ENCODE measurements at regions not wholly inside any gene's neighbourhood (a gene's known extent, or its start where the extent isn't known, plus 50 kb on each side); places are given as distances from the start of the nearest gene placed in this dataset.

DNA sequence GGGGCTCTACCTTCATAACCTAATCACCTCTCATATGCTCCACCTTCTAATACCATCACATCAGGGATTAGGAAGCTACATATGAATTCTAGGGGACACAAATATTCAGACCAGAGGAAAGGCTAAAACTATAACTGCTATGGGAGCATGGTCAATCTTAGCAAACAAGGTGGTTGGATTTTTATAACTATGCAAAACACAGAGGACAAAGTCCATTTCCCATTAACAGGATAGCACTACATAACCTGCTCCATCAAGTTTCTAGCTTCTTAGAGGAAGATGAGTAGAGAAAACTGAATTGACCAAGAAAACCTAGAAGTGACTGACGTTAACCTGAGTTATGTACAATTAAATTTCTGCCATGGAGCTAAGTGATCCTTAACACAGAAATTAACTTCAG is 398.6 kb downstream of the TBL1XR1 start:
- Histone ChIP-seq H3K4me3 (no peak overlapping the region), H3K27ac (no peak overlapping the region), H3K9me3 (no peaks in the 10 kb centered on the region), H3K27me3 (no peaks in the 10 kb centered on the region), H3K4me1 (no peaks in the 10 kb centered on the region), H3K36me3 (no peaks in the 10 kb centered on the region)
- DNase-seq, result no peak
- TF ChIP-seq, protein P1, sequence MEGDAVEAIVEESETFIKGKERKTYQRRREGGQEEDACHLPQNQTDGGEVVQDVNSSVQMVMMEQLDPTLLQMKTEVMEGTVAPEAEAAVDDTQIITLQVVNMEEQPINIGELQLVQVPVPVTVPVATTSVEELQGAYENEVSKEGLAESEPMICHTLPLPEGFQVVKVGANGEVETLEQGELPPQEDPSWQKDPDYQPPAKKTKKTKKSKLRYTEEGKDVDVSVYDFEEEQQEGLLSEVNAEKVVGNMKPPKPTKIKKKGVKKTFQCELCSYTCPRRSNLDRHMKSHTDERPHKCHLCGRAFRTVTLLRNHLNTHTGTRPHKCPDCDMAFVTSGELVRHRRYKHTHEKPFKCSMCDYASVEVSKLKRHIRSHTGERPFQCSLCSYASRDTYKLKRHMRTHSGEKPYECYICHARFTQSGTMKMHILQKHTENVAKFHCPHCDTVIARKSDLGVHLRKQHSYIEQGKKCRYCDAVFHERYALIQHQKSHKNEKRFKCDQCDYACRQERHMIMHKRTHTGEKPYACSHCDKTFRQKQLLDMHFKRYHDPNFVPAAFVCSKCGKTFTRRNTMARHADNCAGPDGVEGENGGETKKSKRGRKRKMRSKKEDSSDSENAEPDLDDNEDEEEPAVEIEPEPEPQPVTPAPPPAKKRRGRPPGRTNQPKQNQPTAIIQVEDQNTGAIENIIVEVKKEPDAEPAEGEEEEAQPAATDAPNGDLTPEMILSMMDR (IDR thresholded peaks at IDR 0.05), result no peak
- intact Hi-C loops (cut with DNase I; ENCODE audit: low total_unique reads), result no loop called here

DNA sequence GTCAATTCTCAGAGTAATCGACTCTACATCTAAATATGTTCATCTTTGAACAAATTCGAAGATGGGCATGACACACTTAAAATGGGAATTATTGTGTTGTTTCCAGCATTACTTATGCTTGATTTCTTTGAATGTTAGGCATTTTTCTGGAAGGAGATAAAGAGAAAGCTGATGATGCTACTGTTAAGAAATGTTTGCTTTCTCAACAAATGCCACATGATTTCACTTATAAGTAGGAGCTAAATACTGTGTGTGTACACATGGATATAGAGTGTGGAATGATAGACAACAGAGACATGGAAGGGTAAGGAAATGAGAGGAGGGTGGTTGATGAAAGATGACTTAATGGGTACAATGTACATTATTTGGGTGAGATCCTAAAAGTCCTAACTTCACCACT is 400.9 kb downstream of the TBL1XR1 start:
- DNase-seq, result no peak
- H3K4me3 ChIP-seq, result no peak overlapping the region
- H3K9me3 ChIP-seq, result no peaks in the 10 kb centered on the region
- TF ChIP-seq, protein P1 (IDR thresholded peaks at IDR 0.05), result no peak
- no peaks in the 10 kb centered on the region for H3K27me3 ChIP-seq
- intact Hi-C loops (cut with DNase I; ENCODE audit: low total_unique reads), result no loop called here
- no peak overlapping the region for H3K27ac ChIP-seq
- H3K36me3 ChIP-seq, result no peaks in the 10 kb centered on the region
- no peaks in the 10 kb centered on the region for H3K4me1 ChIP-seq

DNA sequence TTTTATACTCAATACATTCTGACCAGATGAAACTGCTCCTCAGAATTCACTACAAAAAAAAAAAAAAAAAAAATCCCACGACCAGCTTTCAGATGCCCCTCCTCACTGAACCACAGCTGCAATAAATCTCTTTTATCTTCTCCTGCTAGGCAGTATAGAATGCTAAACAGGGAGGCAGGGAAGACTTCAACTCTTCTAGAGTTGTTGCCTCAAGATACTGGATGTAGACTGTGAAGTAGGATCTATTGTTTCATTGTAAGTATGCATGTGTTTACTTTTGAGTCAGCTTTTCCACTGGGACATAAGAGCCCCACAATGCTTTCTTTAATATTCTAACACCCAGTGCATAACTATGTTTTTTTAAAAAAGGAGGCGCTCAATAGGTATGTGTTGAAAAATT is 401.4 kb downstream of the TBL1XR1 start:
- no peak overlapping the region for H3K4me3 ChIP-seq
- intact Hi-C loops (cut with DNase I; ENCODE audit: low total_unique reads), result no loop called here
- H3K27me3 ChIP-seq, result no peaks in the 10 kb centered on the region
- no peaks in the 10 kb centered on the region for H3K4me1 ChIP-seq
- DNase-seq, result no peak
- H3K36me3 ChIP-seq, result no peaks in the 10 kb centered on the region
- TF ChIP-seq, protein P1 (IDR thresholded peaks at IDR 0.05), result no peak
- no peaks in the 10 kb centered on the region for H3K9me3 ChIP-seq
- H3K27ac ChIP-seq, result no peak overlapping the region

- intact Hi-C loops (cut with DNase I; ENCODE audit: low total_unique reads), result no loop called here
These were observed 402.9 kb downstream of the TBL1XR1 start for GRCh38 chr3:176794406-176794805.

DNA sequence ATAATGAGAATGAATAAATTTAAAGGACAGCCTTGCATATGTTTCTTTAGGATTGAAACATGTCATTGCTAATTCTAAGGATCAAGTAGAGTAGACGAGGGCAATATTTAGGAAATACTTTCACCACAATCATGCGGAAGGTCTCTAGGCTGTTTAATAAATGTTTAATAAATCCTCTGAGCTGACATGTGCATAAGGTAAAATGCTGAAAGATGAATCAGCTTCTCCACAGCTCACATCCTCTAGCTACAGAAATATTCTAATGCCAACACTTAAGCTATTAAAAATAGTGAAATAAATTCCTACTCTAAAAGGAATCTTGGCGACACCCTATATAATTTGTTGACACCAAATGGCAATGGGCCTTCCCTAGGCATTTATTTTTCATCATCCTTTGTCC is 407.3 kb downstream of the TBL1XR1 start:
- no peak overlapping the region for H3K27ac ChIP-seq
- intact Hi-C loops (cut with DNase I; ENCODE audit: low total_unique reads), result no loop called here

More at GRCh38 chr3:176794406-176794805, 402.9 kb downstream of the TBL1XR1 start:
- Histone ChIP-seq H3K27me3 (no peaks in the 10 kb centered on the region), H3K36me3 (no peaks in the 10 kb centered on the region), H3K4me1 (no peaks in the 10 kb centered on the region), H3K4me3 (no peak overlapping the region), H3K27ac (no peak overlapping the region), H3K9me3 (no peaks in the 10 kb centered on the region)
- DNase-seq, result no peak
- TF ChIP-seq, protein P1 (IDR thresholded peaks at IDR 0.05), result no peak

More for the DNA sequence above, 407.3 kb downstream of the TBL1XR1 start:
- H3K4me3 ChIP-seq, result no peak overlapping the region
- no peaks in the 10 kb centered on the region for H3K27me3 ChIP-seq
- H3K4me1 ChIP-seq, result peaks cover 0 to 6% (median 0%) of the 10 kb centered on the region in 4 donors
- TF ChIP-seq, protein P1 (IDR thresholded peaks at IDR 0.05), result no peak
- no peaks in the 10 kb centered on the region for H3K36me3 ChIP-seq
- no peaks in the 10 kb centered on the region for H3K9me3 ChIP-seq
- no peak for DNase-seq
